A549 (cell line): ENCODE measurements at regions not wholly inside any gene's neighbourhood (a gene's known extent, or its start where the extent isn't known, plus 50 kb on each side); places are given as distances from the start of the nearest gene placed in this dataset.

ENCODE experiments used
- ATAC-seq, 2 experiments: fragments of 200-7000 bp in 1 of 2; fragments of >200 bp in 1 of 2; cut with Nextera tagmentation in 1 of 2; cut with Tn5 transposase in 1 of 2; 3 replicates each; pipeline versions ENCODE4 v1.8.0 to v1.9.1; 2018 to 2020; ENCODE audit warnings: mild to moderate bottlenecking in 1 of 2, moderate library complexity in 1 of 2
- CTCF ChIA-PET: fragments of 300-600 bp; sonication (Branson Sonifier 250); formaldehyde crosslinking; extraction: SDS; loops from one replicate; lab custom pipeline; 2021; ENCODE audit warnings: antibody characterized with exemption, inconsistent platforms; lab: Yijun Ruan, JAX
- POLR2A ChIA-PET: fragments of 350-600 bp; formaldehyde crosslinking; extraction: SDS; loops from one replicate; lab custom pipeline; 2021; ENCODE audit warnings: antibody characterized with exemption, inconsistent platforms; lab: Yijun Ruan, JAX
- DNase-seq, 2 experiments: peaks; one replicate each; pipeline versions ENCODE4 v3.0.0 to v3.0.0-alpha.2; 2011 to 2016; ENCODE audit warnings: low read depth in 1 of 2, low spot score in 1 of 2
- FAIRE-seq: peaks from 2 replicates; lab custom pipeline; 2011; peaks lifted over from hg19 to GRCh38; lab: Jason Lieb, UNC
- H3K27ac ChIP-seq, 2 experiments: fragments of >200 bp; sonication (Bioruptor Twin); formaldehyde crosslinking; 3 replicates each; pipeline ENCODE4 v1.5.1; 2016 to 2017
- H3K4me1 ChIP-seq: fragments of >200 bp; sonication (Bioruptor Twin); formaldehyde crosslinking; 3 replicates; pipeline ENCODE4 v1.6.1; 2016
- H3K4me2 ChIP-seq: fragments of >200 bp; sonication (Bioruptor Twin); formaldehyde crosslinking; 3 replicates; pipeline ENCODE4 v1.6.1; 2016
- H3K4me3 ChIP-seq: fragments of >200 bp; sonication (Bioruptor Twin); formaldehyde crosslinking; 3 replicates; pipeline ENCODE4 v1.5.1; 2016
- H3K9me3 ChIP-seq: fragments of >200 bp; sonication (Bioruptor Twin); formaldehyde crosslinking; 3 replicates; pipeline ENCODE4 v1.6.1; 2016
- BCL3 ChIP-seq: fragments of >200 bp; sonication (Bioruptor Twin); formaldehyde crosslinking; IDR thresholded peaks from 3 replicates; pipeline ENCODE4 v1.6.1; 2016
- CEBPB ChIP-seq, 2 experiments: fragments of >200 bp in 1 of 2; sonication (Bioruptor Twin) in 1 of 2; formaldehyde crosslinking in 1 of 2; IDR thresholded peaks; 2 replicates each; pipeline ENCODE4 v1.6.1; 2012 to 2016
- CTCF ChIP-seq: fragments of >200 bp; sonication (Bioruptor Twin); formaldehyde crosslinking; IDR thresholded peaks from 3 replicates; pipeline ENCODE4 v1.5.1; 2016
- E2F6 ChIP-seq: IDR thresholded peaks from 2 replicates; pipeline ENCODE4 v1.6.1; 2012; ENCODE audit warnings: low read depth, borderline replicate concordance
- ESRRA ChIP-seq: fragments of 150-350 bp; IDR thresholded peaks from 2 replicates; pipeline ENCODE4 v1.6.1; 2014; ENCODE audit warnings: mild to moderate bottlenecking, low read length, borderline replicate concordance
- FOSL2 ChIP-seq, 2 experiments: fragments of 450-650 bp in 1 of 2; fragments of >200 bp in 1 of 2; sonication (Bioruptor Twin) in 1 of 2; formaldehyde crosslinking; IDR thresholded peaks; 2 replicates each; pipeline versions ENCODE4 v1.5.0 to v1.6.1; 2016 to 2020; ENCODE audit warnings: mild to moderate bottlenecking in 1 of 2, moderate library complexity in 1 of 2
- HDAC2 ChIP-seq: fragments of 200-600 bp; sonication (generic); IDR thresholded peaks from 2 replicates; pipeline ENCODE4 v1.6.1; 2016
- HOXA7 ChIP-seq: fragments of 250-450 bp; sonication (Bioruptor Pico); IDR thresholded peaks from 2 replicates; pipeline ENCODE4 v1.5.0; 2020; ENCODE audit warnings: mild to moderate bottlenecking, moderate library complexity
- HOXB5 ChIP-seq: fragments of 250-450 bp; sonication (Bioruptor Pico); IDR thresholded peaks from 2 replicates; pipeline ENCODE4 v1.5.0; 2020; ENCODE audit warnings: mild to moderate bottlenecking, moderate library complexity
- JUNB ChIP-seq: fragments of >200 bp; sonication (Bioruptor Twin); formaldehyde crosslinking; IDR thresholded peaks from 2 replicates; pipeline ENCODE4 v1.6.1; 2016
- KDM1A ChIP-seq: fragments of 200-600 bp; sonication (generic); IDR thresholded peaks from 2 replicates; pipeline ENCODE4 v1.6.1; 2016; ENCODE audit warnings: low read depth, mild to moderate bottlenecking
- MAFK ChIP-seq: fragments of 450-650 bp; IDR thresholded peaks from 2 replicates; pipeline ENCODE4 v1.6.1; 2014; ENCODE audit not compliant: partially characterized antibody
- MAZ ChIP-seq: fragments of 150-350 bp; IDR thresholded peaks from 2 replicates; pipeline ENCODE4 v1.6.1; 2014; ENCODE audit warnings: antibody characterized with exemption, low read depth, low read length, borderline replicate concordance
- PHF8 ChIP-seq: fragments of 200-600 bp; sonication (generic); IDR thresholded peaks from 2 replicates; pipeline ENCODE4 v1.6.1; 2016; ENCODE audit warnings: low read depth, mild to moderate bottlenecking, antibody characterized with exemption, moderate library complexity, borderline replicate concordance
- POLR2AphosphoS2 ChIP-seq: conservative IDR thresholded peaks from 2 replicates; pipeline ENCODE4 v1.6.1; 2012; ENCODE audit warnings: low read length, improper control_type of control experiment, inconsistent platforms
- RARB ChIP-seq: fragments of 250-450 bp; sonication (Bioruptor Pico); IDR thresholded peaks from 2 replicates; pipeline ENCODE4 v1.8.0; 2021; ENCODE audit warnings: mild to moderate bottlenecking, moderate library complexity
- SREBF2 ChIP-seq: fragments of 450-650 bp; IDR thresholded peaks from 2 replicates; pipeline ENCODE4 v1.6.1; 2014; ENCODE audit warnings: mild to moderate bottlenecking, moderate library complexity
- TP53 ChIP-seq: fragments of 250-450 bp; sonication (Bioruptor Pico); IDR thresholded peaks from 2 replicates; pipeline ENCODE4 v1.5.0; 2021; ENCODE audit warnings: mild to moderate bottlenecking, moderate library complexity
- WGBS: methylation state at CpG from one replicate; pipeline ENCODE4 v1.1.6; 2017; ENCODE audit errors: missing lambda C conversion rate; 5-methylcytosine and 5-hydroxymethylcytosine counted together
- TF ChIP-seq, protein P1 (sequence below): fragments of 200-600 bp; sonication (generic); IDR thresholded peaks from 2 replicates; pipeline ENCODE4 v1.6.1; 2016; ENCODE audit warnings: antibody characterized with exemption, mild to moderate bottlenecking, moderate library complexity
- TF ChIP-seq, protein P2 (sequence below): fragments of 250-450 bp; sonication (Bioruptor Pico); IDR thresholded peaks from 2 replicates; pipeline ENCODE4 v1.5.0; 2021; ENCODE audit warnings: mild to moderate bottlenecking, moderate library complexity, borderline replicate concordance

- WGBS: 0% methylated on average over 1 of the region's 1 CpG
- H3K27ac ChIP-seq: no peak overlapping the region
- DNase-seq: no peak
- POLR2A ChIA-PET: no interaction called here
- TF ChIP-seq POLR2AphosphoS2 (no peak), SREBF2 (no peak), TP53 (CRISPR knock-in tag) (no peak), JUNB (no peak), FOSL2 (IDR thresholded peaks at IDR 0.05) (no peak), FOSL2 (CRISPR knock-in tag; IDR thresholded peaks at IDR 0.05) (no peak), HOXB5 (no peak)
- TF ChIP-seq, all 56 proteins: peak for 0
- Histone ChIP-seq H3K4me2 (no peak overlapping the region), H3K4me3 (no peak overlapping the region), H3K9me3 (no peaks in the 10 kb centered on the region), H3K4me1 (no peaks in the 10 kb centered on the region)
- FAIRE-seq: no peak
- CTCF ChIA-PET: no interaction called here
- ATAC-seq: no peak
These were observed 266.9 kb downstream of the TOX3 start for GRCh38 chr16:52280086-52280485.

DNA sequence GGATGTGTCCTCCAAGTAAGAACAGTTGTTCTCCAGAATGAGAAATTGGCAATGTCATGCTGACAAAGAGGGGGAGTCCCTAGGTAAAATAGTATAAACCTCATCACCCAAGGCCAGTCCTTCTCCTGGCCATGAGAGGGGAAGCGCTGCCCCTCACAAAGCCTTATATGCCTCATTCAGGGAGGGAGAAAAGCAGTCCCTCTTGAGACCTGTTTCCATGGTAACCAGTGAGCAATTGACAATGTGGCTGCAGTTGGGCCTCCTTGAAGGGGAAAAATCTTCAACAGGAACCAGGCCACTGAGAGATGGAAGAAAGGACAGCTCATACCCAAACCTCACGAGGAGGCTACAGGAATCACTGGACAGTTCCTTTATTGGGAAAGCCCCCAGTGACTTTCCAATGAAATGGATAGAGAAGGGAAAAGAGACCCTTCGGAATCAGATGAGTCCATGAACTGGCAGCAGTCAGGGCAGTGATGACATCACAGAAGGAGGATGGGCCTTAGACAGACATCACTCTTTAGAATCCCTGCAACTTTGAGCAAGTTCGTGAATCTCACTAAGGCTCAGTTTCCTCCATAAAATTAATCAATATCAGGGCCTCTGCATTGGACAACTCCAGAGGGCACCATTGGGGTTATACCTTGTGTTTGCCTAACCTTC lies 275.7 kb downstream of the TOX3 start:
- Histone ChIP-seq H3K4me2 (no peak overlapping the region), H3K9me3 (no peaks in the 10 kb centered on the region), H3K4me3 (no peak overlapping the region), H3K4me1 (no peaks in the 10 kb centered on the region), H3K27ac (no peak overlapping the region)
- CTCF ChIA-PET: interaction anchor here (1.5 kb wide), 1 partner anchor 641 kb away, joined by 3 read pairs; no protein-coding TSS in a partner anchor
- ATAC-seq: no peak
- no peak for DNase-seq
- POLR2A ChIA-PET: no interaction called here
- TF ChIP-seq HDAC2 (no peak), MAFK (no peak), E2F6 (no peak), HOXA7 (no peak), RARB (CRISPR knock-in tag) (no peak)
- FAIRE-seq: no peak
- 16% methylated on average over 4 of the region's 4 CpGs for WGBS

- 38% methylated on average over 3 of the region's 3 CpGs for WGBS
- FAIRE-seq: no peak
These were observed 281.5 kb downstream of the TOX3 start for GRCh38 chr16:52265446-52265861.

More at GRCh38 chr16:52265446-52265861, 281.5 kb downstream of the TOX3 start:
- Histone ChIP-seq H3K4me2 (no peak overlapping the region), H3K27ac (no peak overlapping the region), H3K9me3 (no peaks in the 10 kb centered on the region), H3K4me3 (no peak overlapping the region), H3K4me1 (no peaks in the 10 kb centered on the region)
- ChIA-PET POLR2A (no interaction called here), CTCF (interaction anchor here (0.5 kb wide), 1 partner anchor 187 kb away, joined by 3 read pairs; no protein-coding TSS in a partner anchor)
- TF ChIP-seq SREBF2 (no peak), CTCF (no peak), MAZ (no peak), PHF8 (no peak), CEBPB (IDR thresholded peaks at IDR 0.05) (no peak), ESRRA (no peak), BCL3 (no peak), KDM1A (no peak)
- TF ChIP-seq, protein P1, sequence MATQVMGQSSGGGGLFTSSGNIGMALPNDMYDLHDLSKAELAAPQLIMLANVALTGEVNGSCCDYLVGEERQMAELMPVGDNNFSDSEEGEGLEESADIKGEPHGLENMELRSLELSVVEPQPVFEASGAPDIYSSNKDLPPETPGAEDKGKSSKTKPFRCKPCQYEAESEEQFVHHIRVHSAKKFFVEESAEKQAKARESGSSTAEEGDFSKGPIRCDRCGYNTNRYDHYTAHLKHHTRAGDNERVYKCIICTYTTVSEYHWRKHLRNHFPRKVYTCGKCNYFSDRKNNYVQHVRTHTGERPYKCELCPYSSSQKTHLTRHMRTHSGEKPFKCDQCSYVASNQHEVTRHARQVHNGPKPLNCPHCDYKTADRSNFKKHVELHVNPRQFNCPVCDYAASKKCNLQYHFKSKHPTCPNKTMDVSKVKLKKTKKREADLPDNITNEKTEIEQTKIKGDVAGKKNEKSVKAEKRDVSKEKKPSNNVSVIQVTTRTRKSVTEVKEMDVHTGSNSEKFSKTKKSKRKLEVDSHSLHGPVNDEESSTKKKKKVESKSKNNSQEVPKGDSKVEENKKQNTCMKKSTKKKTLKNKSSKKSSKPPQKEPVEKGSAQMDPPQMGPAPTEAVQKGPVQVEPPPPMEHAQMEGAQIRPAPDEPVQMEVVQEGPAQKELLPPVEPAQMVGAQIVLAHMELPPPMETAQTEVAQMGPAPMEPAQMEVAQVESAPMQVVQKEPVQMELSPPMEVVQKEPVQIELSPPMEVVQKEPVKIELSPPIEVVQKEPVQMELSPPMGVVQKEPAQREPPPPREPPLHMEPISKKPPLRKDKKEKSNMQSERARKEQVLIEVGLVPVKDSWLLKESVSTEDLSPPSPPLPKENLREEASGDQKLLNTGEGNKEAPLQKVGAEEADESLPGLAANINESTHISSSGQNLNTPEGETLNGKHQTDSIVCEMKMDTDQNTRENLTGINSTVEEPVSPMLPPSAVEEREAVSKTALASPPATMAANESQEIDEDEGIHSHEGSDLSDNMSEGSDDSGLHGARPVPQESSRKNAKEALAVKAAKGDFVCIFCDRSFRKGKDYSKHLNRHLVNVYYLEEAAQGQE: no peak
- TF ChIP-seq, protein P2, sequence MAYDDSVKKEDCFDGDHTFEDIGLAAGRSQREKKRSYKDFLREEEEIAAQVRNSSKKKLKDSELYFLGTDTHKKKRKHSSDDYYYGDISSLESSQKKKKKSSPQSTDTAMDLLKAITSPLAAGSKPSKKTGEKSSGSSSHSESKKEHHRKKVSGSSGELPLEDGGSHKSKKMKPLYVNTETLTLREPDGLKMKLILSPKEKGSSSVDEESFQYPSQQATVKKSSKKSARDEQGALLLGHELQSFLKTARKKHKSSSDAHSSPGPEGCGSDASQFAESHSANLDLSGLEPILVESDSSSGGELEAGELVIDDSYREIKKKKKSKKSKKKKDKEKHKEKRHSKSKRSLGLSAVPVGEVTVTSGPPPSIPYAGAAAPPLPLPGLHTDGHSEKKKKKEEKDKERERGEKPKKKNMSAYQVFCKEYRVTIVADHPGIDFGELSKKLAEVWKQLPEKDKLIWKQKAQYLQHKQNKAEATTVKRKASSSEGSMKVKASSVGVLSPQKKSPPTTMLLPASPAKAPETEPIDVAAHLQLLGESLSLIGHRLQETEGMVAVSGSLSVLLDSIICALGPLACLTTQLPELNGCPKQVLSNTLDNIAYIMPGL (CRISPR knock-in tag): no peak
- ATAC-seq: no peak
- DNase-seq: no peak
